BJ (cell line): ENCODE measurements at regions not wholly inside any gene's neighbourhood (a gene's known extent, or its start where the extent isn't known, plus 50 kb on each side); places are given as distances from the start of the nearest gene placed in this dataset.

Experiments
- CTCF ChIA-PET: fragments of 350-600 bp; formaldehyde crosslinking; extraction: SDS; loops from one replicate; lab custom pipeline; 2021; ENCODE audit warnings: antibody characterized with exemption, inconsistent platforms; lab: Yijun Ruan, JAX
- POLR2A ChIA-PET: fragments of 300-600 bp; sonication (Branson Sonifier 250); formaldehyde crosslinking; extraction: SDS; loops from one replicate; lab custom pipeline; 2021; ENCODE audit warnings: antibody characterized with exemption; lab: Charles Lee
- DNase-seq: peaks from one replicate; pipeline ENCODE4 v3.0.0-alpha.2; 2011; ENCODE audit warnings: low read depth
- H3K27me3 ChIP-seq: 2 replicates; pipeline ENCODE4 v1.6.0; 2011; ENCODE audit warnings: low read length; ENCODE audit not compliant: control insufficient read depth, insufficient read depth
- H3K36me3 ChIP-seq: 2 replicates; pipeline ENCODE4 v1.5.1; 2011; ENCODE audit warnings: low read length; ENCODE audit not compliant: control insufficient read depth, insufficient read depth
- H3K4me3 ChIP-seq: 2 replicates; pipeline ENCODE4 v1.5.1; 2011; ENCODE audit warnings: low read depth, mild to moderate bottlenecking, control low read depth, low read length
- TF ChIP-seq, protein P1 (sequence below): IDR thresholded peaks from 2 replicates; pipeline ENCODE4 v1.5.1; 2011; ENCODE audit warnings: low read depth, mild to moderate bottlenecking, control low read depth, inconsistent platforms, low read length, moderate library complexity; ENCODE audit not compliant: insufficient read depth

DNA sequence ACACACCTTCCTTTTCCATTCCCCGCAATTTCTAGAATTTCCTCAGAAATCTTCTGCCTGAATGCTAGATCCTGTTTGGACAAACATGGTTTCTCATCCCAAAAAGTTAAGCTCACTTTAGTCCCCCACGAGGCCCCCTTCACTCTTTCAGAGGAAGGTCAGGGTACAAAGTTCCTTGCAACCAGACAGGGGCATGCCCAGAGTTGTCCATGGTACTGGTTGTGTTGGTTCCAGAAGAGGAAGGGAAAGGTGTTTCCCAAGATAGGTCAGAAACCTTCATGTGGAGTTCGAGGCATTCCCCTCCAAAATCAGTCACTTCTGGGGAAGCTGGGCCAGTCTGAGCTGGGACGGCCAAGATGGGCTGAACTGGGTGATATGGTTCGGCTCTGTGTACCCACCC lies 167.6 kb upstream of the MAFB start:
- CTCF ChIA-PET: interaction anchor here (0.9 to 1.5 kb wide), 3 partner anchors 12 to 106 kb away, joined by 3 to 4 read pairs (median 3); no protein-coding TSS in a partner anchor
- POLR2A ChIA-PET: no interaction called here
- Histone ChIP-seq H3K4me3 (no peak overlapping the region), H3K27me3 (peaks cover 4% of the 10 kb centered on the region), H3K36me3 (no peaks in the 10 kb centered on the region)
- TF ChIP-seq, protein P1, sequence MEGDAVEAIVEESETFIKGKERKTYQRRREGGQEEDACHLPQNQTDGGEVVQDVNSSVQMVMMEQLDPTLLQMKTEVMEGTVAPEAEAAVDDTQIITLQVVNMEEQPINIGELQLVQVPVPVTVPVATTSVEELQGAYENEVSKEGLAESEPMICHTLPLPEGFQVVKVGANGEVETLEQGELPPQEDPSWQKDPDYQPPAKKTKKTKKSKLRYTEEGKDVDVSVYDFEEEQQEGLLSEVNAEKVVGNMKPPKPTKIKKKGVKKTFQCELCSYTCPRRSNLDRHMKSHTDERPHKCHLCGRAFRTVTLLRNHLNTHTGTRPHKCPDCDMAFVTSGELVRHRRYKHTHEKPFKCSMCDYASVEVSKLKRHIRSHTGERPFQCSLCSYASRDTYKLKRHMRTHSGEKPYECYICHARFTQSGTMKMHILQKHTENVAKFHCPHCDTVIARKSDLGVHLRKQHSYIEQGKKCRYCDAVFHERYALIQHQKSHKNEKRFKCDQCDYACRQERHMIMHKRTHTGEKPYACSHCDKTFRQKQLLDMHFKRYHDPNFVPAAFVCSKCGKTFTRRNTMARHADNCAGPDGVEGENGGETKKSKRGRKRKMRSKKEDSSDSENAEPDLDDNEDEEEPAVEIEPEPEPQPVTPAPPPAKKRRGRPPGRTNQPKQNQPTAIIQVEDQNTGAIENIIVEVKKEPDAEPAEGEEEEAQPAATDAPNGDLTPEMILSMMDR: no peak
- DNase-seq: no peak

DNA sequence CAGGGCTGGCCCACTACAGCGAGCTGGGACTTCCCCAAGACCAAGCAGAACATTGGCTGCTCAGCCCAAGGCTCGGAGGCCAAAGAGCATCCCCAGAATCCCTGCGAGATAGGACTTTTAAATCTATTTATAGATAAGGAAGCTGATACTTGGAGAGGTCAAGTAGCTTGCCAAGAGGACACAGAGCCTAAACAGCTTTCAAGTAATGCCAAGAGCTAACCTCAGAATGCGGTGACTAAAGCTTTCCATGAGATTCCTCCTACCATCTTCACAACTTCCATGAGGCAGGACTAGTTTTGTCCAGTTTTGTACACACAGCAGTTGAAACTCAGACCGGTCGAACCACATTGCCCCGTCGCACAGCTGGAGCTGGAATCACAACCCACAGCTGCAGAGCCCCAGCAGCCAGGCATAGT lies 168.1 kb upstream of the TOP1 start:
- H3K27me3 ChIP-seq: peaks cover 4% of the 10 kb centered on the region
- CTCF ChIA-PET: interaction anchor here (1.0 to 1.2 kb wide), 2 partner anchors 10 to 85 kb away, joined by 3 read pairs; no protein-coding TSS in a partner anchor
- no peak overlapping the region for H3K4me3 ChIP-seq
- TF ChIP-seq, protein P1: no peak
- H3K36me3 ChIP-seq: no peaks in the 10 kb centered on the region
- POLR2A ChIA-PET: no interaction called here
- DNase-seq: peak; percentile 54

DNA sequence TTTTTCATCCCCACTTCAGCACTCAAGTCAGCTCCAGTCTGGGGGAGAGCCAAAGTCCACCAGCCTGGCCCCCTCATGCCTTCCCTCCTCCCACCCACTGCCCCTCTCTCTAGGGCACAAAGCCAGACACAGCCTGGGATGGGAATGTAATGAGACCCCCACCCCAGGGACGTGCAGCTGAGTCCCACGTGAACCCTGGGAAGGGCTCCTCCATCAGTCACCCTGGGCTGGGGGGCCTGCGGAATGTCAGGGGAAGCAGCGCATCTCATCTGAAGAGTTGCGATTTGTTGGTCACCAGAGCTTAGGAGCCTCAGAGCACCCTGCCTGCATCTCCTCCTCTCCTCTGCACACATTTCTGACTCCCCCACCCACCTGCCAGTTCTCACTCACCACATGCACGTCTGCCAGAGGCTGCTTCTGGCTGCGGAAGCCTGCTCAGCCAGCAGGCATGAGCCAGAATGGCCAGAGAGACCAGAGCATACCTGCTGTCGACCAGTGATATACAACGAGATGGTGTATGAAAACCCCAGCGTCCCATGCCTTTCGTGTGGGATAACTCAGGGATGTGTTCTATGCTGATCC lies 167.1 kb upstream of the TOP1 start:
- Histone ChIP-seq H3K4me3 (no peak overlapping the region), H3K36me3 (no peaks in the 10 kb centered on the region), H3K27me3 (peaks cover 2% of the 10 kb centered on the region; the same call in 1 of the 2 replicates)
- CTCF ChIA-PET: no interaction called here
- TF ChIP-seq, protein P1: no peak
- no peak for DNase-seq
- POLR2A ChIA-PET: no interaction called here

DNA sequence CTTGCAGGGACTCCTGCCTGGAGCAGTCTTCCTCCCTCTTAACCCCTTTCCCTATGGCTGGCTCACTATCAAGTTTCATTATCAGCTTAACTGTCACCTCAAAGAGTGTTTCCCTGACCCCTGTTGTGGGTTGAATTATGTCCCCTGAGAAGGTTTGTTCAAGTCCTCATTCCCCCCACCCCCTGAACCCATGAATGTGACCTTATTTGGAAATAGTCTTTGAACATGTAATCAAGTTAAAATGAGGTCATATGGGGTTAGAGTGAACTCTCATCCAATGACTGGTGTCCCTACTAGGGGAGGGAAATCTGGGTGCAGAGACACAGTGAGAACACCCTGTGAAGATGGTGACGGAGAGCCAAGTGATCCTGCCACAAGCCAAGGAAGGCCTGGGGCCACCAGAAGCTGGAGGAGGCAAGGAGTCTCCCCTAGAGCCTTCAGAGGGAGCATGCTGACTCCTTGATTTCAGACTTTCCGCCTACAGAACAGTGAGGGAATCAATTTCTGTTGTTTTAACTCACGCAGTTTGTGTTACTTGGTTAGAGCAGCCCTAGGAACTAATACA lies 165.2 kb upstream of the TOP1 start:
- TF ChIP-seq, protein P1: no peak
- Histone ChIP-seq H3K27me3 (no peaks in the 10 kb centered on the region), H3K36me3 (no peaks in the 10 kb centered on the region), H3K4me3 (no peak overlapping the region)
- DNase-seq: no peak
- CTCF ChIA-PET: interaction anchor here (1.0 kb wide), 1 partner anchor 76 kb away, joined by 3 read pairs; no protein-coding TSS in a partner anchor
- POLR2A ChIA-PET: no interaction called here

DNA sequence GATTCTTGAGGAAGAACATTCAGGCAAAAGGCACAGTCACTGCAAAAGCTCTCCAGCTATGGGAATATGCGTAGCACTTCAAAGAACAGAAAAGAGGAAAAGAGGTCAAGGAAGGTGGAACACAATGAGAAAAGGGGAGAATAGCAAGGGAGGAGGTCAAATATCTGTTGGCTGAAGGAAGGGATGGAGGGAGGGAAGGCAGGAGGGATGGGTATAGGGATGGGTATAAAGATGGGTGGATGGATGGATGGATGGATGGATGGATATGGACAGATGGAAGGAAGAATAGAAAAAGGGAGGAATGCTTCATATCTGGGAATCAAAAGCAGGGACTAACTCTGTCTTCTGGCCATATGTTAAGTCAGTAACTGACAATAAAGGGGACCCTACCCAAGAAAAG lies 164.2 kb upstream of the TOP1 start:
- DNase-seq: no peak
- Histone ChIP-seq H3K36me3 (no peaks in the 10 kb centered on the region), H3K27me3 (no peaks in the 10 kb centered on the region), H3K4me3 (no peak overlapping the region)
- TF ChIP-seq, protein P1: no peak
- CTCF ChIA-PET: interaction anchor here (0.8 kb wide), 1 partner anchor 870 kb away, joined by 3 read pairs; no protein-coding TSS in a partner anchor
- POLR2A ChIA-PET: no interaction called here
